Spleen (tissue), 7 donors: ENCODE measurements at regions not wholly inside any gene's neighbourhood (a gene's known extent, or its start where the extent isn't known, plus 50 kb on each side); places are given as distances from the start of the nearest gene placed in this dataset.

Experiments used
- CTCF ChIP-seq, 11 experiments: fragments of 200-600 bp in 7 of 11; fragments of 450-650 bp in 4 of 11; sonication (generic) in 4 of 11; IDR thresholded peaks in 8 of 11; conservative IDR thresholded peaks in 3 of 11; 1 replicate in 7 of 11; 2 replicates in 4 of 11; pipeline versions ENCODE4 v1.4.0 to v1.8.0; 2016 to 2021; ENCODE audit warnings: antibody characterized with exemption in 11 of 11, inconsistent platforms in 4 of 11, mild to moderate bottlenecking in 1 of 11
- POLR2A ChIP-seq, 3 donors: fragments of 450-650 bp; IDR thresholded peaks; one replicate each; pipeline ENCODE4 v1.5.1; 2017; ENCODE audit warnings: antibody characterized with exemption in 3 of 3, mild to moderate bottlenecking in 1 of 3
- POLR2AphosphoS5 ChIP-seq, 3 donors: sonication (generic); formaldehyde crosslinking; IDR thresholded peaks; one replicate each; pipeline ENCODE4 v1.5.1; 2017; ENCODE audit warnings: antibody characterized with exemption in 3 of 3
- donor health status: DM: no; HTN: no; CAD: no; lungs with moderate emphysema.
- donor health status: DM: no; HTN: no; CAD: no.
- donor health status: DM: no; HTN: no; CAD: no.

- TF ChIP-seq CTCF (IDR thresholded peaks at IDR 0.05 in 8 of 11, conservative IDR thresholded peaks at IDR 0.05 in 3 of 11) = no peak
- TF ChIP-seq POLR2AphosphoS5 (IDR thresholded peaks at IDR 0.05) = no peak
- TF ChIP-seq POLR2A (IDR thresholded peaks at IDR 0.05) = no peak
Measured at GRCh38 chr12:115870021-115870420, 407.5 kb downstream of the MED13L start.
